Lower leg skin (tissue), 4 donors: ENCODE measurements at regions not wholly inside any gene's neighbourhood (a gene's known extent, or its start where the extent isn't known, plus 50 kb on each side); places are given as distances from the start of the nearest gene placed in this dataset.

Experiments
- DNase-seq, 2 donors: peaks; one replicate each; pipeline ENCODE4 v3.0.0-alpha.2; 2019; ENCODE audit warnings: low spot score in 2 of 2
- H3K4me3 ChIP-seq: fragments of 200-600 bp; sonication (generic); 2 replicates; pipeline ENCODE4 v1.5.1; 2017; ENCODE audit warnings: mild to moderate bottlenecking, low read depth; ENCODE audit not compliant: poor library complexity, severe bottlenecking
- CTCF ChIP-seq, 3 donors: fragments of 450-650 bp; IDR thresholded peaks; one replicate each; pipeline ENCODE4 v1.5.1; 2016; ENCODE audit warnings: antibody characterized with exemption in 3 of 3, mild to moderate bottlenecking in 3 of 3, moderate library complexity in 2 of 3
- POLR2A ChIP-seq, 2 donors: fragments of 450-650 bp; IDR thresholded peaks; one replicate each; pipeline ENCODE4 v1.6.1; 2016 to 2017; ENCODE audit warnings: antibody characterized with exemption in 2 of 2, mild to moderate bottlenecking in 1 of 2, moderate library complexity in 1 of 2
- WGBS, 2 donors: methylation state at CpG; one replicate each; pipeline ENCODE4 v1.1.5; 2018; 5-methylcytosine and 5-hydroxymethylcytosine counted together
- intact Hi-C: fragments of 100-400 bp; cut with DNase I; formaldehyde crosslinking; loops from one replicate; pipeline ENCODE4 v1.15.0; 2023; ENCODE audit warnings: low total_unique reads

- intact Hi-C loops, result no loop called here
- H3K4me3 ChIP-seq, result no peak overlapping the region
- no peak for DNase-seq
- no peak for TF ChIP-seq POLR2A (IDR thresholded peaks at IDR 0.05)
- no peak for TF ChIP-seq CTCF (IDR thresholded peaks at IDR 0.05)
- WGBS, 2 donors, result 96 to 97% methylated on average over 2 of the region's 2 CpGs
Observed at GRCh38 chr10:78639629-78640028, 429.1 kb upstream of the ZMIZ1 start.

GRCh38 chr10:78640796-78641636 lies 427.8 kb upstream of the ZMIZ1 start:
- no peak overlapping the region for H3K4me3 ChIP-seq
- intact Hi-C loops, result no loop called here
- WGBS, 2 donors, result 85 to 86% methylated on average over 4 of the region's 4 CpGs
- DNase-seq, result no peak
- TF ChIP-seq POLR2A (IDR thresholded peaks at IDR 0.05), result no peak
- no peak for TF ChIP-seq CTCF (IDR thresholded peaks at IDR 0.05)

- no peak for DNase-seq
- 69 to 76% methylated on average over 5 of the region's 5 CpGs for WGBS, 2 donors
- no peak for TF ChIP-seq POLR2A (IDR thresholded peaks at IDR 0.05)
- TF ChIP-seq CTCF (IDR thresholded peaks at IDR 0.05), result no peak
- intact Hi-C loops, result no loop called here
- H3K4me3 ChIP-seq, result no peak overlapping the region
Observed at GRCh38 chr10:78641693-78642092, 427.1 kb upstream of the ZMIZ1 start.

- 92 to 100% methylated on average over 3 to 4 of the region's 4 CpGs for WGBS, 2 donors
- TF ChIP-seq POLR2A (IDR thresholded peaks at IDR 0.05), result no peak
- TF ChIP-seq CTCF (IDR thresholded peaks at IDR 0.05), result no peak
- no peak overlapping the region for H3K4me3 ChIP-seq
- intact Hi-C loops, result no loop called here
- no peak for DNase-seq
Observed at GRCh38 chr10:78642269-78642816, 426.4 kb upstream of the ZMIZ1 start.

- TF ChIP-seq POLR2A (IDR thresholded peaks at IDR 0.05), result no peak
- no peak overlapping the region for H3K4me3 ChIP-seq
- intact Hi-C loops, result no loop called here
- DNase-seq, result no peak
- 88 to 94% methylated on average over 4 of the region's 4 CpGs for WGBS, 2 donors
Observed at GRCh38 chr10:78643513-78643912, 425.3 kb upstream of the ZMIZ1 start.

GRCh38 chr10:78644550-78644949 lies 424.2 kb upstream of the ZMIZ1 start:
- DNase-seq, result no peak
- 95 to 96% methylated on average over 2 of the region's 2 CpGs for WGBS, 2 donors
- intact Hi-C loops, result no loop called here

More at GRCh38 chr10:78644550-78644949, 424.2 kb upstream of the ZMIZ1 start:
- H3K4me3 ChIP-seq, result no peak overlapping the region
- TF ChIP-seq CTCF (IDR thresholded peaks at IDR 0.05), result no peak
- no peak for TF ChIP-seq POLR2A (IDR thresholded peaks at IDR 0.05)
